HEK293 (cell line): ENCODE measurements at regions not wholly inside any gene's neighbourhood (a gene's known extent, or its start where the extent isn't known, plus 50 kb on each side); places are given as distances from the start of the nearest gene placed in this dataset.

ENCODE experiments used
- BCL11A ChIP-seq: fragments of 450-650 bp; formaldehyde crosslinking; IDR thresholded peaks from 2 replicates; pipeline ENCODE4 v1.5.1; 2016; ENCODE audit warnings: low read depth, missing biosample characterization, missing genetic modification characterization
- CTCF ChIP-seq: fragments of 450-650 bp; formaldehyde crosslinking; IDR thresholded peaks from 2 replicates; pipeline ENCODE4 v1.5.1; 2016; ENCODE audit warnings: missing biosample characterization, missing genetic modification characterization
- FEZF1 ChIP-seq: fragments of 450-650 bp; formaldehyde crosslinking; IDR thresholded peaks from 2 replicates; pipeline ENCODE4 v1.5.1; 2016; ENCODE audit warnings: missing biosample characterization, missing genetic modification characterization
- HOXA7 ChIP-seq: sonication (generic); formaldehyde crosslinking; IDR thresholded peaks from 2 replicates; pipeline ENCODE4 v1.8.1; 2022; ENCODE audit warnings: missing genetic modification reagents, borderline replicate concordance
- RBAK ChIP-seq: fragments of 450-650 bp; formaldehyde crosslinking; IDR thresholded peaks from 2 replicates; pipeline ENCODE4 v1.5.1; 2016; ENCODE audit warnings: missing biosample characterization, missing genetic modification characterization
- ZNF10 ChIP-seq: fragments of 450-650 bp; formaldehyde crosslinking; IDR thresholded peaks from 2 replicates; pipeline ENCODE4 v1.5.1; 2017; ENCODE audit warnings: missing biosample characterization, missing genetic modification characterization
- ZNF140 ChIP-seq: fragments of 450-650 bp; formaldehyde crosslinking; IDR thresholded peaks from 2 replicates; pipeline ENCODE4 v1.5.1; 2016; ENCODE audit warnings: missing biosample characterization, missing genetic modification characterization
- ZNF350 ChIP-seq: fragments of 450-650 bp; formaldehyde crosslinking; IDR thresholded peaks from 2 replicates; pipeline ENCODE4 v1.5.0; 2017; ENCODE audit warnings: missing biosample characterization, mild to moderate bottlenecking, missing genetic modification characterization
- ZNF423 ChIP-seq: fragments of 450-650 bp; formaldehyde crosslinking; IDR thresholded peaks from 2 replicates; pipeline ENCODE4 v1.5.1; 2016; ENCODE audit warnings: missing biosample characterization, missing genetic modification characterization
- ZNF76 ChIP-seq: fragments of 450-650 bp; formaldehyde crosslinking; IDR thresholded peaks from 2 replicates; pipeline ENCODE4; 2016; ENCODE audit warnings: low read depth, missing biosample characterization, missing genetic modification characterization, borderline replicate concordance
- ZNF837 ChIP-seq: fragments of 450-650 bp; formaldehyde crosslinking; IDR thresholded peaks from 2 replicates; pipeline ENCODE4 v1.5.1; 2016; ENCODE audit warnings: missing biosample characterization, missing genetic modification characterization
- ZSCAN18 ChIP-seq: fragments of 450-650 bp; formaldehyde crosslinking; IDR thresholded peaks from 2 replicates; pipeline ENCODE4 v1.5.1; 2016; ENCODE audit warnings: missing biosample characterization, missing genetic modification characterization

- TF ChIP-seq HOXA7 (CRISPR knock-in tag) = no peak
- no peak for TF ChIP-seq BCL11A
- no peak for TF ChIP-seq ZNF837 (tag by site-specific recombination)
- no peak for TF ChIP-seq ZNF350
- TF ChIP-seq CTCF (tag by site-specific recombination) = no peak
- TF ChIP-seq ZSCAN18 (tag by site-specific recombination) = no peak
- no peak for TF ChIP-seq RBAK (tag by site-specific recombination)
- TF ChIP-seq ZNF423 (tag by site-specific recombination) = no peak
- no peak for TF ChIP-seq ZNF140 (tag by site-specific recombination)
- no peak for TF ChIP-seq ZNF76
- TF ChIP-seq ZNF10 (tag by site-specific recombination) = no peak
- TF ChIP-seq FEZF1 (tag by site-specific recombination) = no peak
Observed at GRCh38 chr5:30502277-30502676, 691.2 kb upstream of the CDH6 start.
